OCI-LY1 (cell line): ENCODE measurements at regions not wholly inside any gene's neighbourhood (a gene's known extent, or its start where the extent isn't known, plus 50 kb on each side); places are given as distances from the start of the nearest gene placed in this dataset.

Experiments
- CTCF ChIP-seq: fragments of 200-600 bp; sonication (generic), shearing (Covaris generic); IDR thresholded peaks from 2 replicates; pipeline ENCODE4 v1.5.1; 2017; ENCODE audit warnings: mild to moderate bottlenecking, antibody characterized with exemption, low read length, moderate library complexity, mixed read lengths
- EZH2 ChIP-seq: fragments of 200-600 bp; sonication (generic), shearing (Covaris generic); IDR thresholded peaks from 2 replicates; pipeline ENCODE4 v1.8.0; 2017; ENCODE audit warnings: borderline replicate concordance, mixed run types, mild to moderate bottlenecking, antibody characterized with exemption, low read length, moderate library complexity, mixed read lengths

GRCh38 chr1:219541946-219542345 lies 71.0 kb downstream of the ZC3H11B start:
- no peak for TF ChIP-seq CTCF
- no peak for TF ChIP-seq EZH2
